Left renal pelvis (tissue), 4 donors: ENCODE measurements at regions not wholly inside any gene's neighbourhood (a gene's known extent, or its start where the extent isn't known, plus 50 kb on each side); places are given as distances from the start of the nearest gene placed in this dataset.

Experiments used
- DNase-seq, 4 donors: peaks; one replicate each; pipeline ENCODE4 v3.0.0-alpha.2; 2013; ENCODE audit warnings: low read depth in 4 of 4, low spot score in 3 of 4

- no peak for DNase-seq
These were observed 206.0 kb downstream of the NCK2 start for GRCh38 chr2:105950521-105951383.

- no peak for DNase-seq
These were observed 199.3 kb downstream of the NCK2 start for GRCh38 chr2:105943977-105944376.
